Esophagus squamous epithelium (tissue), 4 donors: ENCODE measurements at regions not wholly inside any gene's neighbourhood (a gene's known extent, or its start where the extent isn't known, plus 50 kb on each side); places are given as distances from the start of the nearest gene placed in this dataset.

ENCODE experiments used
- CTCF ChIP-seq, 6 experiments: fragments of 450-650 bp in 4 of 6; fragments of 200-600 bp in 2 of 6; sonication (generic) in 2 of 6; IDR thresholded peaks; one replicate each; pipeline ENCODE4 v1.5.1; 2016 to 2019; ENCODE audit warnings: antibody characterized with exemption in 6 of 6, mild to moderate bottlenecking in 4 of 6, moderate library complexity in 4 of 6
- POLR2A ChIP-seq, 4 donors: fragments of 450-650 bp; IDR thresholded peaks; one replicate each; pipeline ENCODE4 v1.6.1; 2017; ENCODE audit warnings: antibody characterized with exemption in 4 of 4, mild to moderate bottlenecking in 4 of 4, moderate library complexity in 3 of 4

GRCh38 chr17:56699186-56699894 lies 105.8 kb downstream of the NOG start:
- TF ChIP-seq CTCF (IDR thresholded peaks at IDR 0.05): no peak
- TF ChIP-seq POLR2A (IDR thresholded peaks at IDR 0.05): no peak
